K562 (cell line): ENCODE measurements at regions not wholly inside any gene's neighbourhood (a gene's known extent, or its start where the extent isn't known, plus 50 kb on each side); places are given as distances from the start of the nearest gene placed in this dataset.

ENCODE experiments used
- ATAC-seq: fragments of 200-7000 bp; cut with Tn5 transposase; 3 replicates; pipeline ENCODE4 v1.9.1; 2020; ENCODE audit warnings: moderate library complexity
- BruUV-seq: library from RNA; stranded (reverse); fragments of 400-500 nt; replicated peaks from 2 replicates; lab custom pipeline; 2021; lab: Mats Ljungman, UMichigan
- CTCF ChIA-PET: fragments of 300-600 bp; formaldehyde crosslinking; extraction: SDS; loops from one replicate; lab custom pipeline; 2021; ENCODE audit warnings: low intra/inter-chr PET ratio; lab: Yijun Ruan, JAX
- POLR2A ChIA-PET: fragments of 300-600, 350-650 bp; sonication (Branson Sonifier 250); formaldehyde crosslinking; extraction: SDS; loops from one replicate; lab custom pipeline; 2021; ENCODE audit warnings: antibody characterized with exemption, inconsistent platforms; lab: Yijun Ruan, JAX
- DNase-seq, 4 experiments: peaks; one replicate each; pipeline versions ENCODE4 v3.0.0 to v3.0.0-alpha.2; 2011 to 2018; ENCODE audit warnings: low spot score in 3 of 4, mixed read lengths in 3 of 4; ENCODE audit errors: extremely low read depth in 1 of 4
- FAIRE-seq: peaks from 2 replicates; lab custom pipeline; 2011; peaks lifted over from hg19 to GRCh38; lab: Jason Lieb, UNC
- H2AFZ ChIP-seq: 2 replicates; pipeline ENCODE4 v1.6.0; 2011; ENCODE audit warnings: low read depth, low read length, control low read depth, inconsistent platforms
- H3K27ac ChIP-seq: fragments of 200-600 bp; 3 replicates; pipeline ENCODE4 v1.8.0; 2011; ENCODE audit warnings: low read depth, mild to moderate bottlenecking, control low read depth, inconsistent platforms, low read length, moderate library complexity, mixed read lengths; ENCODE audit errors: extremely low read depth
- H3K27me3 ChIP-seq, 2 experiments: fragments of 300-600 bp in 1 of 2; 2 replicates in 1 of 2; 3 replicates in 1 of 2; pipeline versions ENCODE4 v1.6.0 to v1.8.0; 2011; ENCODE audit warnings: inconsistent platforms in 2 of 2, low read length in 2 of 2, mild to moderate bottlenecking in 1 of 2, mixed read lengths in 1 of 2, moderate library complexity in 1 of 2; ENCODE audit not compliant: control insufficient read depth in 2 of 2, insufficient read depth in 2 of 2
- H3K36me3 ChIP-seq: fragments of 300-600 bp; 3 replicates; pipeline ENCODE4 v1.8.0; 2011; ENCODE audit warnings: mild to moderate bottlenecking, low read length, inconsistent platforms; ENCODE audit not compliant: control insufficient read depth, insufficient read depth
- H3K4me1 ChIP-seq, 2 experiments: fragments of 200-600 bp in 1 of 2; replicated peaks in 1 of 2; 2 replicates in 1 of 2; 3 replicates in 1 of 2; pipeline versions ENCODE4 v1.5.1 to v1.8.0; 2011; ENCODE audit warnings: inconsistent platforms in 2 of 2, low read length in 2 of 2, mild to moderate bottlenecking in 1 of 2, mixed read lengths in 1 of 2, moderate library complexity in 1 of 2; ENCODE audit not compliant: control insufficient read depth in 2 of 2, insufficient read depth in 2 of 2
- H3K4me2 ChIP-seq: 2 replicates; pipeline ENCODE4 v1.6.1; 2011; ENCODE audit warnings: low read length, control low read depth, inconsistent platforms, mixed read lengths; ENCODE audit not compliant: insufficient read depth
- H3K4me3 ChIP-seq: fragments of 200-600 bp; sonication (generic), shearing (Covaris generic); 2 replicates; pipeline ENCODE4 v1.5.1; 2016; ENCODE audit warnings: control low read depth, inconsistent platforms
- H3K79me2 ChIP-seq: fragments of 200-600 bp; 3 replicates; pipeline ENCODE4 v1.8.0; 2011; ENCODE audit warnings: low read length, inconsistent platforms; ENCODE audit not compliant: control insufficient read depth, insufficient read depth
- H3K9ac ChIP-seq, 2 experiments: 2 replicates each; pipeline versions ENCODE4 v1.6.0 to v1.6.1; 2011; ENCODE audit warnings: low read depth in 2 of 2, low read length in 2 of 2, control low read depth in 1 of 2, inconsistent platforms in 1 of 2, mild to moderate bottlenecking in 1 of 2, mixed read lengths in 1 of 2; ENCODE audit not compliant: insufficient read depth in 1 of 2
- H3K9me1 ChIP-seq: one replicate; pipeline ENCODE4 v1.6.0; 2011; ENCODE audit warnings: inconsistent platforms, mild to moderate bottlenecking, low read length, moderate library complexity; ENCODE audit not compliant: control insufficient read depth, insufficient read depth
- H3K9me3 ChIP-seq: replicated peaks from 2 replicates; pipeline ENCODE4 v1.5.1; 2011; ENCODE audit warnings: low read depth, low read length, inconsistent platforms; ENCODE audit not compliant: control insufficient read depth, insufficient read depth
- H4K20me1 ChIP-seq: replicated peaks from 2 replicates; pipeline ENCODE4 v1.6.1; 2011; ENCODE audit warnings: low read length, inconsistent platforms, mixed read lengths; ENCODE audit not compliant: control insufficient read depth, insufficient read depth
- ARHGAP35 ChIP-seq: fragments of 450-650 bp; IDR thresholded peaks from 2 replicates; pipeline ENCODE4 v1.6.1; 2018; ENCODE audit not compliant: partially characterized antibody
- ELF1 ChIP-seq: fragments of 200-800 bp; sonication (Bioruptor generic); IDR thresholded peaks from 2 replicates; pipeline ENCODE4 v1.6.1; 2016; ENCODE audit warnings: missing genetic modification characterization, missing compliant biosample characterization
- GTF2B ChIP-seq: IDR thresholded peaks from 2 replicates; pipeline ENCODE4 v1.6.1; 2011; ENCODE audit not compliant: insufficient read length; ENCODE audit errors: extremely low read depth
- HSF4 ChIP-seq: fragments of 250-450 bp; sonication (Bioruptor Pico); IDR thresholded peaks from 2 replicates; pipeline ENCODE4 v2.1.2; 2022; ENCODE audit warnings: mild to moderate bottlenecking, moderate library complexity, borderline replicate concordance
- MYC ChIP-seq, 2 experiments: fragments of 250-450 bp in 1 of 2; sonication (Bioruptor Pico) in 1 of 2; IDR thresholded peaks; 2 replicates each; pipeline versions ENCODE4 v1.5.1 to v1.6.1; 2012 to 2021; ENCODE audit warnings: low read depth in 2 of 2, borderline replicate concordance in 1 of 2, improper control_type of control experiment in 1 of 2, low read length in 1 of 2, mild to moderate bottlenecking in 1 of 2, moderate library complexity in 1 of 2
- NONO ChIP-seq, 2 experiments: fragments of 200-400 bp in 1 of 2; fragments of 450-650 bp in 1 of 2; formaldehyde crosslinking in 1 of 2; IDR thresholded peaks; 2 replicates each; pipeline ENCODE4 v1.6.1; 2017; ENCODE audit warnings: low read depth in 2 of 2, mild to moderate bottlenecking in 2 of 2, moderate library complexity in 2 of 2, low read length in 1 of 2
- RREB1 ChIP-seq: fragments of 250-450 bp; sonication (Bioruptor Pico); IDR thresholded peaks from 2 replicates; pipeline ENCODE4 v1.4.0; 2020
- SIX5 ChIP-seq, 2 experiments: IDR thresholded peaks; 2 replicates each; pipeline ENCODE4 v1.6.1; 2011; ENCODE audit warnings: low read length in 2 of 2, borderline replicate concordance in 1 of 2, low read depth in 1 of 2, mild to moderate bottlenecking in 1 of 2, moderate library complexity in 1 of 2; ENCODE audit not compliant: insufficient read depth in 1 of 2
- ZNF408 ChIP-seq: fragments of 250-450 bp; sonication (Bioruptor Pico); IDR thresholded peaks from 2 replicates; pipeline ENCODE4 v1.4.0; 2020; ENCODE audit warnings: low read depth, mild to moderate bottlenecking, moderate library complexity
- ZNF561 ChIP-seq: fragments of 450-650 bp; formaldehyde crosslinking; conservative IDR thresholded peaks from 2 replicates; pipeline ENCODE4 v1.4.0; 2020; ENCODE audit warnings: mild to moderate bottlenecking, moderate library complexity
- WGBS: fragments of 100-300 bp; shearing (Covaris generic); methylation state at CpG from one replicate; pipeline ENCODE4 v1.1.6; 2016; ENCODE audit warnings: low coverage, mixed read lengths; ENCODE audit not compliant: insufficient coverage; ENCODE audit errors: missing lambda C conversion rate; 5-methylcytosine and 5-hydroxymethylcytosine counted together
- in situ Hi-C: fragments of 300-500 bp; cut with MboI; formaldehyde crosslinking; loops from 4 replicates; pipeline ENCODE4 v1.15.0; 2018; ENCODE audit warnings: inconsistent platforms, mixed read lengths
- intact Hi-C: fragments of 100-400 bp; cut with micrococcal nuclease; formaldehyde crosslinking; loops from 2 replicates; pipeline ENCODE4 v1.14.2; 2022

GRCh38 chr12:91542666-91543065 lies 360.0 kb upstream of the DCN start:
- no peak for ATAC-seq
- no peak for DNase-seq
- Histone ChIP-seq H2AFZ (no peak overlapping the region), H3K4me2 (no peak overlapping the region), H3K9ac (no peak overlapping the region), H3K9me3 (no peaks in the 10 kb centered on the region), H3K27ac (no peak overlapping the region), H3K4me1 (no peaks in the 10 kb centered on the region), H3K79me2 (peaks cover 31% of the 10 kb centered on the region), H4K20me1 (0 out of 2 replicates have a peak, but pooled peaks cover 4% of the 10 kb centered on the region), H3K9me1 (no peaks in the 10 kb centered on the region), H3K4me3 (no peak overlapping the region), H3K36me3 (no peaks in the 10 kb centered on the region), H3K27me3 (no peaks in the 10 kb centered on the region)
- no peak for FAIRE-seq
- CTCF ChIA-PET, result no interaction called here
- intact Hi-C loops, result no loop called here
- WGBS, result 67% methylated on average over 2 of the region's 2 CpGs
- POLR2A ChIA-PET, result no interaction called here
- TF ChIP-seq ARHGAP35, result no peak
- no peak for TF ChIP-seq RREB1
- no peak for TF ChIP-seq ZNF561 (CRISPR knock-in tag)
- no peak for TF ChIP-seq HSF4 (CRISPR knock-in tag)
- TF ChIP-seq MYC (IDR thresholded peaks at IDR 0.05; ENCODE audit: low read depth, low read length), result no peak
- no peak for TF ChIP-seq MYC (CRISPR knock-in tag; IDR thresholded peaks at IDR 0.05; ENCODE audit: borderline replicate concordance, low read depth)
- no peak for TF ChIP-seq SIX5 (IDR thresholded peaks at IDR 0.05; ENCODE audit: borderline replicate concordance in 1 of 2, insufficient read depth in 1 of 2, low read depth in 1 of 2, low read length in 2 of 2)
- TF ChIP-seq ELF1 (tag), result no peak
- TF ChIP-seq GTF2B, result no peak
- no peak for TF ChIP-seq NONO (IDR thresholded peaks at IDR 0.05; ENCODE audit: low read depth in 2 of 2, low read length in 1 of 2)
- no peak for TF ChIP-seq ZNF408 (CRISPR knock-in tag)
- in situ Hi-C loops, result no loop called here
- no TSS peak for BruUV-seq
